ENCODE measurements at regions not wholly inside any gene's neighbourhood (a gene's known extent, or its start where the extent isn't known, plus 50 kb on each side); places are given as distances from the start of the nearest gene placed in this dataset.

DNA sequence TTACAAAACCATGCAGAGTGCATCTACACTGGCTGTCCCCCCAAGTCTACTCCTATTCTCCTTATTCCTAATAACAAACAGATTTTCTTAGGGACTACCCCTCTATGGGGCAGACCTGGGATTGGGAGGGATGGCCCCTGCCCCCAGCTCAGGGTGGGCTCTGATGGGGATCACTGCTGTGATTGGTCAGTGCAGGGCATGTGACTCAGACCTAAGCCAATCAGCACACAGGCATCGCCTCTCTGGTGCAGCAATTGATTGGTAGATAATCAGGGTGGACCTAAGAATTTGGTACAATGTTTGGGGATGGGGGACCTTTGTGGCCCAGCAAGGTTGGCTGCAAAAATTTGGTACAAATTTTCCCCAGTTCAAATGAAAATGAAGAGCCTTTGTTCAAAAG, 57.2 kb upstream of the SHANK2 start:
- DNase-seq (ENCODE audit: low spot score), result no peak
- TF ChIP-seq, protein P1, sequence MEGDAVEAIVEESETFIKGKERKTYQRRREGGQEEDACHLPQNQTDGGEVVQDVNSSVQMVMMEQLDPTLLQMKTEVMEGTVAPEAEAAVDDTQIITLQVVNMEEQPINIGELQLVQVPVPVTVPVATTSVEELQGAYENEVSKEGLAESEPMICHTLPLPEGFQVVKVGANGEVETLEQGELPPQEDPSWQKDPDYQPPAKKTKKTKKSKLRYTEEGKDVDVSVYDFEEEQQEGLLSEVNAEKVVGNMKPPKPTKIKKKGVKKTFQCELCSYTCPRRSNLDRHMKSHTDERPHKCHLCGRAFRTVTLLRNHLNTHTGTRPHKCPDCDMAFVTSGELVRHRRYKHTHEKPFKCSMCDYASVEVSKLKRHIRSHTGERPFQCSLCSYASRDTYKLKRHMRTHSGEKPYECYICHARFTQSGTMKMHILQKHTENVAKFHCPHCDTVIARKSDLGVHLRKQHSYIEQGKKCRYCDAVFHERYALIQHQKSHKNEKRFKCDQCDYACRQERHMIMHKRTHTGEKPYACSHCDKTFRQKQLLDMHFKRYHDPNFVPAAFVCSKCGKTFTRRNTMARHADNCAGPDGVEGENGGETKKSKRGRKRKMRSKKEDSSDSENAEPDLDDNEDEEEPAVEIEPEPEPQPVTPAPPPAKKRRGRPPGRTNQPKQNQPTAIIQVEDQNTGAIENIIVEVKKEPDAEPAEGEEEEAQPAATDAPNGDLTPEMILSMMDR (IDR thresholded peaks at IDR 0.05; ENCODE audit: extremely low read depth, missing control alignments), result no peak

DNA sequence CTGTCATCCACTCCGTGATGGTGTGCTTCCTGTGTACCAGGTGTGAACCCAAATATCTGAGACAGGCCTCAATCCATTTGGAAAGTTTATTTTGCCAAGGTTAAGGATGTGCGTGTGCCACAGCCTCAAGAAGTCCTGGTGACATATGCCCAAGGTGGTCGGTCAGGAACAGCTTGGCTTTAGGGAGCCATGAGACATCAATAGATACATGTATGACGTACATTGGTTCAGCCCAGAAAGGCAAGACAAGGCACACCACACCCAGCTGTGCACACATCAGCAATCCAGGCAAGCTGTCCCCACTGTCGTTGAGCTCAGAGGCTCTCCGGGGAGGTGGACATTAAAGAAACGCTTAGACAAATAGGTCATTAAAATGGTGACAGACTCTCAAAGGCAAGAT, 56.8 kb upstream of the SHANK2 start:
- no peak for DNase-seq (ENCODE audit: low spot score)
- TF ChIP-seq, protein P1 (IDR thresholded peaks at IDR 0.05; ENCODE audit: extremely low read depth, missing control alignments), result no peak

DNA sequence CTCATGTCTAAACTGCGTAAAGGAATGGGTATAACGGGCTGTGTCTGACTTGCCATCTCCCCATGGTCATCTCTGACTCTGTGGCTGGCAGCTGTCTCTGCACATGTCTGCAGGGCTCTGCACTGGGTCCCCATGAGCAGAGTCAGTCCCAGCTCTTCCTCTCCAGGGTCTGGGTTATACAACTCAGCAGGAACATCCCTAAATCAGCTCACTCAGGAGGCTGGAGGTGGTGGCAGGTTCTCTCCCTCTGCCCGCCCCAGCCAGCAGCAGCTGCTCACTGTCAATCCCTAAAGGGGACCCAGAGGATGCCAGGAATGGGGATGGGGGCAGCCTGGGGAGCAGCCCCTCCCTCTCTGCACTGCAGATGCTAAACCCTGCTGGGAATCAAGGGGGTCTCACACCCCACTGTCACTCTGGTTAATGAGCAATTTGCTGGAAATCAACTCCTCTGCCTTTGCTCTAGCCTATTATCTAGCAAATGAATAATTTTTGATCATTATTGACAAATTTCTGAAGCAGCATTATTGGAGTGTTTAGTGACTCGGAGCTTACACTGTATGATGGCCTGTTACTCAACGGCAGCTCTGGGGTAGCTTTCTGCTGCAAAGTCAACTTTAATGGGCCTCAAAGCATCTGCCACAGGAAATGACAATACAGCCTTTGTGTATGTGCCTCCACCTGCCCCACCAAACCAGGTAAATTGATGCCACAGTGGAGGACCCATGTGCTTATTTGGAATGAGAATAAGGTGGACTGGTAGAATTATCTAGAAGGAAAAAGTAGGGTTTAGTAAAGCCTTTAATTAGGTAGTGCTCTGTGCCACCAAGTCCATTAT, 55.7 kb upstream of the SHANK2 start:
- DNase-seq (ENCODE audit: low spot score), result no peak
- TF ChIP-seq, protein P1 (IDR thresholded peaks at IDR 0.05; ENCODE audit: extremely low read depth, missing control alignments), result no peak

DNA sequence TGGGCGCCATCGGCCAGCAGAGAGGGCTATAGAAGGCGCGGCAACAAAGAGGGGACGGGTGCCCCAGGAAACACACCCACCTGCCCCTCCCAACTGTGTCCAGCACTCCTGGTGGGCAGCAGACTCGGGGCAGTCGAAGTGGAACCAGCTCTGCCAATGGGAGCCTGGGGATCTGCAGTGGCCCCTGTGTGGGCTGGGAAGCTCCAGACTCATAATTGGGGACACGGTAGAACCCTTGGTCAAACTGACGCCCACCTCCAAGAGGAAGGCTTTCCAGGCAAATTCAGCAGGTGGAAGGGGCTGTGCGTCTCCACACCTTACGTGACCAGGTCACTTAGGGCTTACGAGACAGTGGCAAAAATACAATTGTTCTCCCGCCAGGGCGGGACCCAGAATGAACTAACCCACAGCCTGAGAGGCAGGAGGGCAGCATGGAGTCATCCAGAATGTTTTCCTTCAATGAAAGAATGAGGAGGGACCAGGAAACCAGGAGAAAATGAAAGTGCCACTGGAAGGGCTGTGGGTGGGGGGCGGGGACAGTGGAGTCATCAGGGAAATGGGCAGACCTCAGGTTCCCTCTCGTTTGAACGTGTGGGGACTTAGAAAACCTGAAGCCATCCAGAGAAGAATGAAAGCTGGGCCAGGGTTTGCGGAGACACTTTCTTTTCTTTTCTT, 53.2 kb upstream of the SHANK2 start:
- TF ChIP-seq, protein P1 (IDR thresholded peaks at IDR 0.05; ENCODE audit: extremely low read depth, missing control alignments), result no peak
- no peak for DNase-seq (ENCODE audit: low spot score)

DNA sequence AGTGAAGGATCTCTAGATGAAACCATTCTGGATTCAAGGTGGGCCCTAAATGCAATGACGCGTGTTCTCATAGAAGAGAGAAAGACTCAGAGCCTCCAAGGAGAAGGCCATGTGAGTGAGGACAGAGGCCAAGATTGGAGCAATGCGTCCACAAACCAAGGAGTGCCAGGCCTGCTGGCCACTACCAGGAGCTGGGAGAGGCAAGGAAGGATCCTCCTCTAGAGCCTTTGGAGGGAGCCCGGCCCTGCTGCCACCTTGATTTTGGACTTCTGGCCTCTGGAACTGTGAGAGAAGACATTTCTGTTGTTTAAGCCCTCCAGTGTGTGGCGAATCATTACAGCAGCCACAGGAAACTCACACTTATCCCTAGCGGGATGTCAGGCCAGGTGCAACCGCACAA, 52.7 kb upstream of the SHANK2 start:
- DNase-seq (ENCODE audit: low spot score), result no peak
- TF ChIP-seq, protein P1 (IDR thresholded peaks at IDR 0.05; ENCODE audit: extremely low read depth, missing control alignments), result no peak

DNA sequence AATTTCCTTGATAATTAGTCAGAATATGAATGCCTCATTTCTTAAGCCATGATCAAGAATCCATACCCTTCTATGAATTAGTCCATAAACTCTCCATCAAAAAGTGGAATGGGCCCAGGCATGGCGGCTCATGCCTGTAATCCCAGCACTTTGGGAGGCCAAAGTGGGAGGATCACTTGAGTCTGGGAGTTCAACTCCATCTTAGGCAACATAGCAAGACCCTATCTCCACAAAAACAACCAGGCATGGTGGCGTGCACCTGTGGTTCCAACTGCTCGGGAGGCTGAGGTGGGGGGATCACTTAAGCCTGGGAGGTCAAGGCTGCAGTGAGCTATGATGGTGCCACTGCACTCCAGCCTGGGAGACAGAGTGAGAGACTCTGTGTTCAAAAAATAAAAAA, 52.1 kb upstream of the SHANK2 start:
- TF ChIP-seq, protein P1 (IDR thresholded peaks at IDR 0.05; ENCODE audit: extremely low read depth, missing control alignments), result no peak
- no peak for DNase-seq (ENCODE audit: low spot score)

DNA sequence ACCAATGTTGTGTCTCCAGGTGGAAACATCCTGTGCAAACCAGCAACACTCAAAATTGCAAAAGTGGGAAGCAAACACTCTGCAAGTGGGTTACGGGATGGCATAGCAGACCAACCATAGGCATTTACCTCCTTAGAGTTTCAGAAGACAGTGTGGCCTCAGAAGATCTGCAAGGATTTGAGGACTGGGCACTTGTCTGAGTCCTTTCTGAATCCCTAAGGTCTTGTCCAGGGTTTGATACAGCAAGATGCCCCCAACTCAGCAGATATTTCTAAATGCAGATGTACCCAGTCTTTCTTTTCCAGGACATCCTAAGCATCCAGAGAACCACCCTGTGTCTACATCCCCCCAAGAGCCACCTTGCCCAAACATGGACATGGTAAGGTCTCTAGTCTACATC, 51.7 kb upstream of the SHANK2 start:
- DNase-seq (ENCODE audit: low spot score), result no peak
- TF ChIP-seq, protein P1 (IDR thresholded peaks at IDR 0.05; ENCODE audit: extremely low read depth, missing control alignments), result no peak

All from GM20000 (cell line).